ENCODE measurements at regions not wholly inside any gene's neighbourhood (a gene's known extent, or its start where the extent isn't known, plus 50 kb on each side); places are given as distances from the start of the nearest gene placed in this dataset.

GRCh38 chr12:85562765-85563164 is 273.4 kb downstream of the RASSF9 start:
- WGBS (ENCODE audit: extremely low coverage, insufficient coverage, insufficient read length): no CpG with 5 or more reads among the region's 2 CpGs
- no peak overlapping the region for H3K9ac ChIP-seq (ENCODE audit: low read length)
- no peaks in the 10 kb centered on the region for H3K79me1 ChIP-seq (ENCODE audit: low read length)
- H4K8ac ChIP-seq (ENCODE audit: low read depth, low read length): no peak overlapping the region
- no peak overlapping the region for H3K4me3 ChIP-seq (ENCODE audit: low read depth, low read length)
- H2BK5ac ChIP-seq (ENCODE audit: low read depth, low read length, poor library complexity): no peak overlapping the region
- DNase-seq: no peak
- H3K36me3 ChIP-seq (ENCODE audit: control insufficient read depth in 1 of 2, insufficient read depth in 2 of 2, low read length in 2 of 2): no peaks in the 10 kb centered on the region
- H2BK12ac ChIP-seq (ENCODE audit: low read length): no peak overlapping the region
- H2AK5ac ChIP-seq (ENCODE audit: low read length): no peak overlapping the region
- H4K12ac ChIP-seq (ENCODE audit: low read depth, low read length): no peak overlapping the region
- no peak overlapping the region for H3K4me2 ChIP-seq (ENCODE audit: low read length)
- no peak overlapping the region for H3K14ac ChIP-seq (ENCODE audit: low read length)
- no peak overlapping the region for H3K27ac ChIP-seq (ENCODE audit: low read depth, low read length)
- no peak overlapping the region for H3K18ac ChIP-seq (ENCODE audit: low read length)
- H3K4ac ChIP-seq (ENCODE audit: low read depth, low read length): no peak overlapping the region
- H3K27me3 ChIP-seq (ENCODE audit: insufficient read depth, low read length): no peaks in the 10 kb centered on the region
- no peaks in the 10 kb centered on the region for H3K9me3 ChIP-seq (ENCODE audit: insufficient read depth, low read depth, low read length)
- no peaks in the 10 kb centered on the region for H3K4me1 ChIP-seq (ENCODE audit: control insufficient read depth in 1 of 2, insufficient read depth in 2 of 2, low read length in 2 of 2)
- no peaks in the 10 kb centered on the region for H3K79me2 ChIP-seq (ENCODE audit: control insufficient read depth, insufficient read depth, low read length, poor library complexity)
- no peak overlapping the region for H3K23ac ChIP-seq (ENCODE audit: low read length)
- no peak overlapping the region for H4K91ac ChIP-seq (ENCODE audit: low read depth, low read length)
- no peak overlapping the region for H2BK120ac ChIP-seq (ENCODE audit: insufficient read depth, low read length, poor library complexity)
- no peak overlapping the region for H2AFZ ChIP-seq (ENCODE audit: insufficient read depth, low read length, poor library complexity)

GRCh38 chr12:85564786-85565185 is 271.4 kb downstream of the RASSF9 start:
- Histone ChIP-seq H3K9me3 (ENCODE audit: insufficient read depth, low read depth, low read length) (no peaks in the 10 kb centered on the region), H3K4me1 (ENCODE audit: control insufficient read depth in 1 of 2, insufficient read depth in 2 of 2, low read length in 2 of 2) (peaks cover 0 to 2% of the 10 kb centered on the region in 2 experiments)
- 100% methylated on average over 2 of the region's 4 CpGs for WGBS (ENCODE audit: extremely low coverage, insufficient coverage, insufficient read length)

GRCh38 chr12:85568395-85569103 is 267.7 kb downstream of the RASSF9 start:
- Histone ChIP-seq H3K79me1 (ENCODE audit: low read length) (no peaks in the 10 kb centered on the region), H3K9ac (ENCODE audit: low read length) (no peak overlapping the region), H3K27ac (ENCODE audit: low read depth, low read length) (no peak overlapping the region), H4K12ac (ENCODE audit: low read depth, low read length) (no peak overlapping the region), H3K4ac (ENCODE audit: low read depth, low read length) (no peak overlapping the region), H2AK5ac (ENCODE audit: low read length) (no peak overlapping the region), H3K4me2 (ENCODE audit: low read length) (no peak overlapping the region), H4K8ac (ENCODE audit: low read depth, low read length) (no peak overlapping the region), H3K4me1 (ENCODE audit: control insufficient read depth in 1 of 2, insufficient read depth in 2 of 2, low read length in 2 of 2) (peaks cover 0 to 2% of the 10 kb centered on the region in 2 experiments), H3K23ac (ENCODE audit: low read length) (no peak overlapping the region), H2BK12ac (ENCODE audit: low read length) (no peak overlapping the region), H3K79me2 (ENCODE audit: control insufficient read depth, insufficient read depth, low read length, poor library complexity) (no peaks in the 10 kb centered on the region), H3K18ac (ENCODE audit: low read length) (no peak overlapping the region), H4K91ac (ENCODE audit: low read depth, low read length) (no peak overlapping the region), H3K4me3 (ENCODE audit: low read depth, low read length) (no peak overlapping the region), H2AFZ (ENCODE audit: insufficient read depth, low read length, poor library complexity) (no peak overlapping the region), H2BK5ac (ENCODE audit: low read depth, low read length, poor library complexity) (no peak overlapping the region), H3K36me3 (ENCODE audit: control insufficient read depth in 1 of 2, insufficient read depth in 2 of 2, low read length in 2 of 2) (no peaks in the 10 kb centered on the region), H2BK120ac (ENCODE audit: insufficient read depth, low read length, poor library complexity) (no peak overlapping the region), H3K14ac (ENCODE audit: low read length) (no peak overlapping the region), H3K9me3 (ENCODE audit: insufficient read depth, low read depth, low read length) (no peaks in the 10 kb centered on the region), H3K27me3 (ENCODE audit: insufficient read depth, low read length) (no peaks in the 10 kb centered on the region)
- no CpG with 5 or more reads among the region's 6 CpGs for WGBS (ENCODE audit: extremely low coverage, insufficient coverage, insufficient read length)
- DNase-seq: no peak

More at GRCh38 chr12:85564786-85565185, 271.4 kb downstream of the RASSF9 start:
- no peak overlapping the region for H3K9ac ChIP-seq (ENCODE audit: low read length)
- H3K4me2 ChIP-seq (ENCODE audit: low read length): no peak overlapping the region
- H3K27ac ChIP-seq (ENCODE audit: low read depth, low read length): no peak overlapping the region
- H4K12ac ChIP-seq (ENCODE audit: low read depth, low read length): no peak overlapping the region
- no peak overlapping the region for H3K18ac ChIP-seq (ENCODE audit: low read length)
- H2AFZ ChIP-seq (ENCODE audit: insufficient read depth, low read length, poor library complexity): no peak overlapping the region
- no peak overlapping the region for H3K23ac ChIP-seq (ENCODE audit: low read length)
- no peaks in the 10 kb centered on the region for H3K79me2 ChIP-seq (ENCODE audit: control insufficient read depth, insufficient read depth, low read length, poor library complexity)
- H2AK5ac ChIP-seq (ENCODE audit: low read length): no peak overlapping the region
- no peak overlapping the region for H2BK12ac ChIP-seq (ENCODE audit: low read length)
- H3K4ac ChIP-seq (ENCODE audit: low read depth, low read length): no peak overlapping the region
- no peaks in the 10 kb centered on the region for H3K36me3 ChIP-seq (ENCODE audit: control insufficient read depth in 1 of 2, insufficient read depth in 2 of 2, low read length in 2 of 2)
- H4K8ac ChIP-seq (ENCODE audit: low read depth, low read length): no peak overlapping the region
- H3K4me3 ChIP-seq (ENCODE audit: low read depth, low read length): no peak overlapping the region
- no peak overlapping the region for H4K91ac ChIP-seq (ENCODE audit: low read depth, low read length)
- H2BK5ac ChIP-seq (ENCODE audit: low read depth, low read length, poor library complexity): no peak overlapping the region
- no peaks in the 10 kb centered on the region for H3K27me3 ChIP-seq (ENCODE audit: insufficient read depth, low read length)
- H2BK120ac ChIP-seq (ENCODE audit: insufficient read depth, low read length, poor library complexity): no peak overlapping the region
- H3K14ac ChIP-seq (ENCODE audit: low read length): no peak overlapping the region
- no peak for DNase-seq
- no peaks in the 10 kb centered on the region for H3K79me1 ChIP-seq (ENCODE audit: low read length)

GRCh38 chr12:85569261-85569660 is 266.9 kb downstream of the RASSF9 start:
- H3K79me2 ChIP-seq (ENCODE audit: control insufficient read depth, insufficient read depth, low read length, poor library complexity): no peaks in the 10 kb centered on the region
- H4K12ac ChIP-seq (ENCODE audit: low read depth, low read length): no peak overlapping the region
- no CpG with 5 or more reads among the region's 3 CpGs for WGBS (ENCODE audit: extremely low coverage, insufficient coverage, insufficient read length)
- no peak overlapping the region for H3K4me2 ChIP-seq (ENCODE audit: low read length)
- no peaks in the 10 kb centered on the region for H3K9me3 ChIP-seq (ENCODE audit: insufficient read depth, low read depth, low read length)
- no peak overlapping the region for H2AK5ac ChIP-seq (ENCODE audit: low read length)
- no peak overlapping the region for H4K8ac ChIP-seq (ENCODE audit: low read depth, low read length)
- no peak overlapping the region for H3K18ac ChIP-seq (ENCODE audit: low read length)
- no peak overlapping the region for H3K4ac ChIP-seq (ENCODE audit: low read depth, low read length)
- no peak overlapping the region for H3K14ac ChIP-seq (ENCODE audit: low read length)
- H3K36me3 ChIP-seq (ENCODE audit: control insufficient read depth in 1 of 2, insufficient read depth in 2 of 2, low read length in 2 of 2): no peaks in the 10 kb centered on the region
- H3K23ac ChIP-seq (ENCODE audit: low read length): no peak overlapping the region
- H3K4me1 ChIP-seq (ENCODE audit: control insufficient read depth in 1 of 2, insufficient read depth in 2 of 2, low read length in 2 of 2): peaks cover 0 to 2% of the 10 kb centered on the region in 2 experiments
- no peak overlapping the region for H2BK120ac ChIP-seq (ENCODE audit: insufficient read depth, low read length, poor library complexity)
- no peak overlapping the region for H4K91ac ChIP-seq (ENCODE audit: low read depth, low read length)
- no peak for DNase-seq
- H3K79me1 ChIP-seq (ENCODE audit: low read length): no peaks in the 10 kb centered on the region
- no peak overlapping the region for H2BK12ac ChIP-seq (ENCODE audit: low read length)
- H3K27me3 ChIP-seq (ENCODE audit: insufficient read depth, low read length): no peaks in the 10 kb centered on the region
- H3K27ac ChIP-seq (ENCODE audit: low read depth, low read length): no peak overlapping the region
- H2AFZ ChIP-seq (ENCODE audit: insufficient read depth, low read length, poor library complexity): no peak overlapping the region
- H3K9ac ChIP-seq (ENCODE audit: low read length): no peak overlapping the region
- no peak overlapping the region for H2BK5ac ChIP-seq (ENCODE audit: low read depth, low read length, poor library complexity)
- no peak overlapping the region for H3K4me3 ChIP-seq (ENCODE audit: low read depth, low read length)
